HUES48 (cell line): ENCODE measurements at regions not wholly inside any gene's neighbourhood (a gene's known extent, or its start where the extent isn't known, plus 50 kb on each side); places are given as distances from the start of the nearest gene placed in this dataset.

Source experiments
- H3K27ac ChIP-seq: one replicate; pipeline ENCODE4 v1.7.0; 2013; ENCODE audit warnings: low read depth, low read length, inconsistent platforms
- H3K27me3 ChIP-seq: 2 replicates; pipeline ENCODE4 v1.6.1; 2013; ENCODE audit warnings: mild to moderate bottlenecking, low read length; ENCODE audit not compliant: control insufficient read depth, insufficient read depth
- H3K36me3 ChIP-seq: 2 replicates; pipeline ENCODE4 v1.6.1; 2013; ENCODE audit warnings: low read length; ENCODE audit not compliant: control insufficient read depth, insufficient read depth
- H3K4me1 ChIP-seq: 2 replicates; pipeline ENCODE4 v1.6.1; 2013; ENCODE audit warnings: mild to moderate bottlenecking, low read length; ENCODE audit not compliant: control insufficient read depth, insufficient read depth
- H3K4me3 ChIP-seq: 2 replicates; pipeline ENCODE4 v1.5.1; 2013; ENCODE audit warnings: mild to moderate bottlenecking, low read depth, low read length
- H3K9ac ChIP-seq: 2 replicates; pipeline ENCODE4 v1.6.1; 2013; ENCODE audit warnings: mild to moderate bottlenecking, low read depth, low read length, moderate library complexity
- H3K9me3 ChIP-seq: 2 replicates; pipeline ENCODE4 v1.6.1; 2013; ENCODE audit warnings: low read length; ENCODE audit not compliant: control insufficient read depth, insufficient read depth

GRCh38 chr4:119750048-119750447 is 121.4 kb upstream of the PDE5A start:
- H3K9ac ChIP-seq, result no peak overlapping the region
- H3K27me3 ChIP-seq, result no peaks in the 10 kb centered on the region
- no peaks in the 10 kb centered on the region for H3K4me1 ChIP-seq
- no peaks in the 10 kb centered on the region for H3K9me3 ChIP-seq
- H3K4me3 ChIP-seq, result no peak overlapping the region
- no peak overlapping the region for H3K27ac ChIP-seq
- no peaks in the 10 kb centered on the region for H3K36me3 ChIP-seq

DNA sequence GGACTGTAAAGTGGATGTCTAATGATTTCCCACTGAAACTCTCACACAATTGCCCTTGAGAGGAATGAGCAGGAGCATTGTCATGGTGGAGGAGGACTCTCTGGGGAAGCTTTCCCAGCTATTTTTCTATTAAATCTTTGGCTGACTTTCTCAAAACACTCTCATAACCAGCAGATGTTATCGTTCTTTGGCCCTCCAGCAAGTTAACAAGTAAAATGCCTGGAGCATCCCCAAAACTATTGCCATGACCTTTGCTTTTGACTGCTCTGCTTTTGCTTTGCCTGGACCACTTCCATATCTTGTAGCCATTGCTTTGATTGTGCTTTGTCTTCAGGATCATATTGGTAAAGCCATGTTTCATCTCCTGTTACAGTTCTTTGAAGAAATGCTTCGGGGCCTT is 120.2 kb upstream of the PDE5A start:
- Histone ChIP-seq H3K27ac (no peak overlapping the region), H3K36me3 (no peaks in the 10 kb centered on the region), H3K9ac (no peak overlapping the region), H3K4me1 (no peaks in the 10 kb centered on the region), H3K27me3 (no peaks in the 10 kb centered on the region), H3K9me3 (no peaks in the 10 kb centered on the region), H3K4me3 (no peak overlapping the region)

DNA sequence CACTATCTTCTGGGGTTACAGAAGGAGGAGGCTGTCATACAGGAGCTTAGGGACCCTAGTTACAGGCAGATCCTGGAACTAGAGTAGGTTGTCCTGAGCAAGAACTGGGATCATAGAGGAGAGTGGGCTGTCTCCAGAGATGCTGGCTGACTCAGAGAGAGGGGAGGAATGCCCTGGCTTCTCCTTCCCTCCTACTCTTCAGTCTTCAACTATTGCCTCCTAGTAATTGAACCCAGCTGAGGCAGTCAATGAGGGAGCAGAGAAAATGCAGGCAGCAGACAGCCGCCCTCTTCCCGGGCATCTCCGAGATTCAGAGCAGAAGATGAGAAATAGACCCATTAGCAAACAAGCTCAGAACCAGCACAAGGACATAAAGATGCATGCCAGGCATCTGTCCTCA is 118.3 kb upstream of the PDE5A start:
- Histone ChIP-seq H3K27ac (no peak overlapping the region), H3K36me3 (no peaks in the 10 kb centered on the region), H3K4me1 (no peaks in the 10 kb centered on the region)

DNA sequence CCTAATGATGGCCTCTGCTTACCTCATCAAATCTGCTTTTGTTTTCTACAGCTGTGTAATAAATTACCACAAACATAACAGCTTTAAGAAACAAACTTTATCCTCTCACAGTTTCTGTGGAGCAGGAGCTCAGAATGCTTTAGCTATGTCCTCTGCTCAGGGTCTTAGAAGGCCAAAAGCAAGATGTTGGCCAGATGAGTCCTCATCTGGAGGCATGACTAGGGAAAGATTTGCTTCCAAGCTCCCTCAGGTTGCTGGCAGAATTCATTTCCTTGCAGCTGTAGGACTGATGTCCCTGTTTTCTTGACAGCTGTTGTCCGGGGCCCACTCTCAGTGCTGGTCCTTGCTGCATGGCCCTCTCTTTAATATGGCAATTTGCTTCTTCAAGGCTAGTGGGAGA is 116.7 kb upstream of the PDE5A start:
- H3K27ac ChIP-seq, result no peak overlapping the region
- no peak overlapping the region for H3K4me3 ChIP-seq
- no peak overlapping the region for H3K9ac ChIP-seq
- no peaks in the 10 kb centered on the region for H3K27me3 ChIP-seq
- H3K9me3 ChIP-seq, result no peaks in the 10 kb centered on the region
- H3K36me3 ChIP-seq, result no peaks in the 10 kb centered on the region
- no peaks in the 10 kb centered on the region for H3K4me1 ChIP-seq

More for the DNA sequence above, 118.3 kb upstream of the PDE5A start:
- Histone ChIP-seq H3K9ac (no peak overlapping the region; the same call in 1 of the 2 replicates), H3K9me3 (no peaks in the 10 kb centered on the region), H3K4me3 (no peak overlapping the region), H3K27me3 (no peaks in the 10 kb centered on the region)

DNA sequence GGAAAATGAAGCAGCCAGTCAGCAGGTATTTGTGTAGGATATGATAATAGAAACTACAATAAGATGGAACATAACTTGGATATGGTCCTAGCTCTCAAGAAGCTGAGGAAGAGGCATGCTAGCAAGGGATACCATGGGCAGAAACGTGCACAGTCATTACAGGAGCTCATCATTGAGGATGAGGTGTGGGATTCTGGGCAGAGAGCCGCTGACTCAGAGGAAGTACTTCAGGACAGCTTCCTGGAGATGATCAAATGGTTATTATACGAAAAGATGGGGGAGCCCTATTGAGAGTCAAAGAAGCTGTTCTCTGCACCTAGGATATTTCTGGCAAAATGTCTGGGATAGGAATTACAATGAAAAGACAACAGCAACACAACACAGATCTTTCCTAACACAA is 116.0 kb upstream of the PDE5A start:
- Histone ChIP-seq H3K27ac (no peak overlapping the region), H3K4me3 (no peak overlapping the region), H3K27me3 (no peaks in the 10 kb centered on the region), H3K4me1 (no peaks in the 10 kb centered on the region), H3K36me3 (no peaks in the 10 kb centered on the region), H3K9ac (no peak overlapping the region), H3K9me3 (no peaks in the 10 kb centered on the region)

- no peaks in the 10 kb centered on the region for H3K36me3 ChIP-seq
- no peak overlapping the region for H3K4me3 ChIP-seq
- H3K9me3 ChIP-seq, result no peaks in the 10 kb centered on the region
- H3K27me3 ChIP-seq, result no peaks in the 10 kb centered on the region
- H3K27ac ChIP-seq, result no peak overlapping the region
- no peaks in the 10 kb centered on the region for H3K4me1 ChIP-seq
- H3K9ac ChIP-seq, result no peak overlapping the region
Observed at GRCh38 chr4:119743644-119744043, 115.0 kb upstream of the PDE5A start.

GRCh38 chr4:119739796-119740195 is 111.2 kb upstream of the PDE5A start:
- H3K27me3 ChIP-seq, result no peaks in the 10 kb centered on the region
- no peak overlapping the region for H3K27ac ChIP-seq
- no peaks in the 10 kb centered on the region for H3K36me3 ChIP-seq
- H3K9ac ChIP-seq, result no peak overlapping the region
- H3K4me3 ChIP-seq, result no peak overlapping the region
- no peaks in the 10 kb centered on the region for H3K9me3 ChIP-seq
- no peaks in the 10 kb centered on the region for H3K4me1 ChIP-seq

- Histone ChIP-seq H3K9ac (no peak overlapping the region), H3K9me3 (no peaks in the 10 kb centered on the region), H3K36me3 (no peaks in the 10 kb centered on the region), H3K4me3 (no peak overlapping the region), H3K4me1 (no peaks in the 10 kb centered on the region), H3K27me3 (no peaks in the 10 kb centered on the region), H3K27ac (no peak overlapping the region)
Observed at GRCh38 chr4:119738901-119739300, 110.3 kb upstream of the PDE5A start.

DNA sequence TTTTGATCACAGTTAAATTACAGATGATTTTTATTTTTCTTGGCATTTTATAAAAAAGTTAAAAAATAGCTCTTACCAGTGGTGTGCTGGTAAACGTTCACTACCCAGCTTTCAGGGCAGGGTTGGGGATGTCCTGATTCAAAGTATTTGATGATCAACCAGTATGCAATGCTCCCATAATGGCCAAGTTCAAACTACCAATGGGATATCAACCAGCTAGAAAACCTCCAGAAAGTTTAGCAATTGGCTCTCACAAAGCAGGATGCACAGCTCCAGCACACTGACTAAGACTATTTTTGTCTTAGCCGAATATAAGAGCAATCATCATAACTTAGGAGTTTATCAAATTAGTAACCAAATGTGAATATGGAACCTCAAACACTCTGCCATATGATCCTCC is 108.0 kb upstream of the PDE5A start:
- no peaks in the 10 kb centered on the region for H3K36me3 ChIP-seq
- H3K4me3 ChIP-seq, result no peak overlapping the region
- no peaks in the 10 kb centered on the region for H3K27me3 ChIP-seq
- no peaks in the 10 kb centered on the region for H3K9me3 ChIP-seq
- H3K27ac ChIP-seq, result no peak overlapping the region
- H3K9ac ChIP-seq, result no peak overlapping the region
- H3K4me1 ChIP-seq, result no peaks in the 10 kb centered on the region

DNA sequence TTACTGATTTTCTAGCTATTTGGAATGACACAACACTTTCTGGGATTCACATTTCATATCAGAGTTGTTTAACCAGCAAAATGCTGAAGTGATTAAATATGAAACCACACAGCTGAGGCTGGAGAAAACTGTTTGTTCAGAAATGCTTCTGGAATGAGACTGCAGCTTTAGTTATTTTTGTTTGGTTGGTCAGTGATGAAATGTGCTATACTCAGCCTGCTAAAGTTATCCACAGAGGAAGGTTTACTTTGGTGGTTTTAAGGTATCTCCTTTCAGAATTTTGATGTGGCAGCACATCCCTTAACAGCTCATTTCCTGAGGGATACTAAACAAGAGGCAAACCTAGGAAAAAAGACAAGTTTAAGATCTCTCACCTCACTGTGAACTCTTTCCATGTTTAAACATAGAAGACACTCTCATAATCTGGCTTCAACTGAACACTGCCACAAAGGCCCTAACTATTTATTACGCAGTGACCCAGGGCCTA is 106.6 kb upstream of the PDE5A start:
- H3K4me1 ChIP-seq, result peaks cover 7% of the 10 kb centered on the region; the same call in 1 of the 2 replicates
- no peak overlapping the region for H3K4me3 ChIP-seq
- H3K9ac ChIP-seq, result no peak overlapping the region
- no peak overlapping the region for H3K27ac ChIP-seq
- H3K9me3 ChIP-seq, result no peaks in the 10 kb centered on the region
- no peaks in the 10 kb centered on the region for H3K27me3 ChIP-seq
- H3K36me3 ChIP-seq, result no peaks in the 10 kb centered on the region

GRCh38 chr4:119733431-119733830 is 104.8 kb upstream of the PDE5A start:
- Histone ChIP-seq H3K27me3 (no peaks in the 10 kb centered on the region), H3K27ac (no peak overlapping the region), H3K9me3 (no peaks in the 10 kb centered on the region), H3K4me3 (no peak overlapping the region), H3K9ac (no peak overlapping the region), H3K4me1 (peaks cover 7% of the 10 kb centered on the region; the same call in 1 of the 2 replicates), H3K36me3 (no peaks in the 10 kb centered on the region)

GRCh38 chr4:119731778-119732177 is 103.2 kb upstream of the PDE5A start:
- H3K27ac ChIP-seq, result no peak overlapping the region
- H3K4me1 ChIP-seq, result peaks cover 7% of the 10 kb centered on the region; the same call in 1 of the 2 replicates

More at GRCh38 chr4:119731778-119732177, 103.2 kb upstream of the PDE5A start:
- Histone ChIP-seq H3K9ac (no peak overlapping the region), H3K27me3 (no peaks in the 10 kb centered on the region), H3K36me3 (no peaks in the 10 kb centered on the region), H3K4me3 (no peak overlapping the region), H3K9me3 (no peaks in the 10 kb centered on the region)
